Left lung (tissue), 4 donors: ENCODE measurements at regions not wholly inside any gene's neighbourhood (a gene's known extent, or its start where the extent isn't known, plus 50 kb on each side); places are given as distances from the start of the nearest gene placed in this dataset.

ENCODE experiments used
- ATAC-seq: fragments of 200-7000 bp; cut with Tn5 transposase; one replicate; pipeline ENCODE4 v1.9.1; 2020; ENCODE audit warnings: moderate library complexity
- DNase-seq, 4 donors: peaks; one replicate each; pipeline ENCODE4 v3.0.0-alpha.2; 2013 to 2020
- H3K27ac ChIP-seq, 2 donors: fragments of 200-600 bp; sonication (generic) in 1 of 2; one replicate each; pipeline versions ENCODE4 v1.5.0 to v1.8.0; 2020 to 2021
- H3K27me3 ChIP-seq, 2 donors: fragments of 200-600 bp; sonication (generic) in 1 of 2; one replicate each; pipeline versions ENCODE4 v1.5.0 to v1.8.0; 2020 to 2021
- H3K36me3 ChIP-seq, 2 donors: fragments of 200-600 bp; sonication (generic) in 1 of 2; one replicate each; pipeline versions ENCODE4 v1.5.0 to v1.8.0; 2020 to 2021
- H3K4me1 ChIP-seq, 2 donors: fragments of 200-600 bp; one replicate each; pipeline ENCODE4 v1.8.0; 2021
- H3K4me3 ChIP-seq, 2 donors: fragments of 200-600 bp; sonication (generic) in 1 of 2; one replicate each; pipeline versions ENCODE4 v1.5.0 to v1.8.0; 2020 to 2021; ENCODE audit warnings: mild to moderate bottlenecking in 1 of 2
- H3K9me3 ChIP-seq, 2 donors: fragments of 200-600 bp; sonication (generic) in 1 of 2; one replicate each; pipeline versions ENCODE4 v1.5.0 to v1.8.0; 2020 to 2021
- CTCF ChIP-seq, 2 donors: fragments of 200-600 bp; sonication (generic) in 1 of 2; IDR thresholded peaks; one replicate each; pipeline versions ENCODE4 v1.5.0 to v1.8.0; 2021; ENCODE audit warnings: antibody characterized with exemption in 2 of 2
- intact Hi-C, 2 donors: fragments of 100-400 bp; cut with DNase I; formaldehyde crosslinking; loops; one replicate each; pipeline versions ENCODE4 v1.11.2 to v1.14.2; 2022
- donor health status: DM: no; HTN: yes; CAD: no.
- donor health status: DM: no; HTN: no; CAD: no.

- Histone ChIP-seq H3K27me3 (no peaks in the 10 kb centered on the region), H3K36me3 (no peaks in the 10 kb centered on the region), H3K9me3 (no peaks in the 10 kb centered on the region), H3K27ac (no peak overlapping the region), H3K4me1 (peaks cover 0 to 21% of the 10 kb centered on the region in 2 donors), H3K4me3 (no peak overlapping the region)
- ATAC-seq = peak; percentile 73
- intact Hi-C loops = no loop called here
- TF ChIP-seq CTCF (IDR thresholded peaks at IDR 0.05) = no peak
- peak in 2 of 4 donors; percentile 35 to 62 for DNase-seq
These were observed 60.1 kb upstream of the PAX3 start for GRCh38 chr2:222358876-222359275.

- no peak for TF ChIP-seq CTCF (IDR thresholded peaks at IDR 0.05)
These were observed 61.3 kb upstream of the PAX3 start for GRCh38 chr2:222360146-222360545.

GRCh38 chr2:222360997-222361396 lies 62.2 kb upstream of the PAX3 start:
- no peaks in the 10 kb centered on the region for H3K36me3 ChIP-seq
- H3K4me1 ChIP-seq = peaks cover 0 to 21% of the 10 kb centered on the region in 2 donors
- intact Hi-C loops = no loop called here
- H3K27ac ChIP-seq = no peak overlapping the region
- no peaks in the 10 kb centered on the region for H3K9me3 ChIP-seq
- no peak overlapping the region for H3K4me3 ChIP-seq
- ATAC-seq = no peak
- DNase-seq = no peak
- no peak for TF ChIP-seq CTCF (IDR thresholded peaks at IDR 0.05)
- H3K27me3 ChIP-seq = no peaks in the 10 kb centered on the region

More at GRCh38 chr2:222360146-222360545, 61.3 kb upstream of the PAX3 start:
- H3K27me3 ChIP-seq = no peaks in the 10 kb centered on the region
- DNase-seq (no peak), ATAC-seq (no peak)
- H3K36me3 ChIP-seq = no peaks in the 10 kb centered on the region
- H3K27ac ChIP-seq = no peak overlapping the region
- intact Hi-C loops = no loop called here
- no peaks in the 10 kb centered on the region for H3K9me3 ChIP-seq
- no peak overlapping the region for H3K4me3 ChIP-seq
- H3K4me1 ChIP-seq = peaks cover 0 to 21% of the 10 kb centered on the region in 2 donors

- intact Hi-C loops = no loop called here
- Histone ChIP-seq H3K36me3 (no peaks in the 10 kb centered on the region), H3K9me3 (no peaks in the 10 kb centered on the region), H3K27ac (no peak overlapping the region), H3K4me1 (peaks cover 0 to 21% of the 10 kb centered on the region in 2 donors), H3K27me3 (no peaks in the 10 kb centered on the region), H3K4me3 (no peak overlapping the region)
- no peak for ATAC-seq
- no peak for DNase-seq
- TF ChIP-seq CTCF (IDR thresholded peaks at IDR 0.05) = no peak
These were observed 62.6 kb upstream of the SGPP2 start for GRCh38 chr2:222361787-222362186.

- Histone ChIP-seq H3K36me3 (no peaks in the 10 kb centered on the region), H3K4me3 (no peak overlapping the region), H3K4me1 (peaks cover 0 to 21% of the 10 kb centered on the region in 2 donors), H3K9me3 (no peaks in the 10 kb centered on the region), H3K27ac (no peak overlapping the region), H3K27me3 (no peaks in the 10 kb centered on the region)
- DNase-seq (no peak), ATAC-seq (no peak)
- intact Hi-C loops = no loop called here
- TF ChIP-seq CTCF (IDR thresholded peaks at IDR 0.05) = no peak
These were observed 62.0 kb upstream of the SGPP2 start for GRCh38 chr2:222362336-222362735.
